Mesothelial cell of epicardium (in vitro differentiated cells): ENCODE measurements at regions not wholly inside any gene's neighbourhood (a gene's known extent, or its start where the extent isn't known, plus 50 kb on each side); places are given as distances from the start of the nearest gene placed in this dataset.

Experiments used
- DNase-seq, 2 experiments: peaks; one replicate each; pipeline ENCODE4 v3.0.0; 2021; ENCODE audit warnings: low spot score in 2 of 2; ENCODE audit not compliant: unreplicated experiment in 2 of 2
- H3K27ac Mint-ChIP-seq: 2 replicates; pipeline ENCODE4 v1.8.0; 2021; ENCODE audit warnings: mixed read lengths
- H3K27me3 Mint-ChIP-seq: 2 replicates; pipeline ENCODE4 v1.8.0; 2021; ENCODE audit warnings: low read depth, mixed read lengths
- H3K36me3 Mint-ChIP-seq: 2 replicates; pipeline ENCODE4 v1.8.0; 2021; ENCODE audit warnings: mixed read lengths
- H3K4me1 Mint-ChIP-seq: 2 replicates; pipeline ENCODE4 v1.8.0; 2021; ENCODE audit warnings: mixed read lengths
- H3K4me3 Mint-ChIP-seq: 2 replicates; pipeline ENCODE4 v1.8.0; 2021; ENCODE audit warnings: mild to moderate bottlenecking, moderate library complexity, mixed read lengths
- H3K9me3 Mint-ChIP-seq: 2 replicates; pipeline ENCODE4 v1.8.0; 2021; ENCODE audit warnings: mixed read lengths
- CTCF ChIP-seq: fragments of 200-600 bp; sonication (generic); IDR thresholded peaks from one replicate; pipeline ENCODE4 v1.5.0; 2021; ENCODE audit warnings: antibody characterized with exemption; ENCODE audit not compliant: unreplicated experiment

DNA sequence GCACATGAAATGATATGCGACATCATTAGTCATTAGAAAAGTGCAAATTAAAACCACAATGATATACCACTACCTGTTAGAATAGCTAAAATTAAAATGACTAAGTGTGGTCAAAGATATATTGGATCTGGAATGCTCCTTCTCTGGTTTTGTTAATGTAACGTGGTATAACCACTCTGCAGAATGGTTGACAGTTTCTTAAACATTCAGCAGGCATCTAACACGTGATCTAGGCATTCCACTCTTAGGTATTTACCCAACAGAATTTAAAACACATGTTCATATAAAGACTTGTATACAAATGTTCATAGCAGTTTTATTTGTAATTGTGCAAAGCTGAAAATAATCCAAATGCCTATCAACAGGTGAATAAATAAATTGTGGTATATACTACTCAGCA is 165.0 kb upstream of the PLXNA2 start:
- DNase-seq, result no peak
- peaks cover 2% of the 10 kb centered on the region for H3K4me1 Mint-ChIP-seq
- no peak overlapping the region for H3K4me3 Mint-ChIP-seq
- no peaks in the 10 kb centered on the region for H3K36me3 Mint-ChIP-seq
- no peaks in the 10 kb centered on the region for H3K27me3 Mint-ChIP-seq
- H3K27ac Mint-ChIP-seq, result no peak overlapping the region
- TF ChIP-seq CTCF, result no peak
- H3K9me3 Mint-ChIP-seq, result peaks cover 2% of the 10 kb centered on the region

- H3K4me1 Mint-ChIP-seq, result peaks cover 2% of the 10 kb centered on the region
- TF ChIP-seq CTCF, result no peak
- H3K27ac Mint-ChIP-seq, result no peak overlapping the region
- no peaks in the 10 kb centered on the region for H3K27me3 Mint-ChIP-seq
- no peak overlapping the region for H3K4me3 Mint-ChIP-seq
- H3K36me3 Mint-ChIP-seq, result no peaks in the 10 kb centered on the region
- no peaks in the 10 kb centered on the region for H3K9me3 Mint-ChIP-seq
- no peak for DNase-seq
Measured at GRCh38 chr1:208410409-208410808, 166.2 kb upstream of the PLXNA2 start.

GRCh38 chr1:208413006-208413405 is 168.8 kb upstream of the PLXNA2 start:
- Mint-ChIP-seq H3K27ac (no peak overlapping the region), H3K27me3 (peaks cover under 1% of the 10 kb centered on the region), H3K36me3 (no peaks in the 10 kb centered on the region), H3K9me3 (no peaks in the 10 kb centered on the region), H3K4me3 (no peak overlapping the region), H3K4me1 (peaks cover 2% of the 10 kb centered on the region)
- TF ChIP-seq CTCF, result no peak
- DNase-seq, result no peak

GRCh38 chr1:208418667-208419066 is 174.5 kb upstream of the PLXNA2 start:
- no peak for TF ChIP-seq CTCF
- H3K4me3 Mint-ChIP-seq, result no peak overlapping the region
- no peak overlapping the region for H3K27ac Mint-ChIP-seq
- H3K4me1 Mint-ChIP-seq, result peaks cover 5% of the 10 kb centered on the region
- H3K27me3 Mint-ChIP-seq, result peaks cover 2% of the 10 kb centered on the region
- no peaks in the 10 kb centered on the region for H3K36me3 Mint-ChIP-seq
- H3K9me3 Mint-ChIP-seq, result no peaks in the 10 kb centered on the region
- no peak for DNase-seq

DNA sequence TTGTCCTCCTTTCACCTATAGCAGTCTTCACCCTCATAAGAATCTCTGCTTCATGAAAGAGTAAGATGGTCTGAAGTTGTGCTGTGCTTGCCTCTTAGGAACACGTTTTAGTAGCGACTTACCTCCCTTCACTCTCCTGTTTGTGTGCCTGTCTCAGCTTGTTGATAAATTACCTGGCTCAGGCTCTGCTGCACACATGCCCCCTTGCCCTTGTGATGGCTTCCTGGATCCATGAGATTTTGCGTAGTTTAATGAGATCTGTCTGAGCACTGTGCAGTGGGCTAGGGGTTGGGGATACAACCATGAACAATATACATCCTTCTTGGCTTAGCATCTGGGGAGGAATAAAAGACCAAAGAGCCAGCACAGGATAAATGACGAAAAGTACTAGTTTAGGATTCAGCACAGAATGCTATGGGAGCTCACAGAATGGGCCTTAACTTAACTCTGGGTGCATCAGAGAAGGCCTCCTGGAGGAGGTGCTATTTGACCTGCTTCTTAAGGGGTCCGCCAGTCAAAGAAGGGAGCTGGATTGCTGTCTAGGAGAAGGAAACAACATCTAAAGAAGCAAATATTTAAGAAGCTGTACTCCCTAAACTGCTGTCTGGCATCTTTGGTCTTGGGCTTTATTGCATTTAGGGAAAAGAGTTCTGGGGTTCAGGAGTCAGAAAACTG is 175.7 kb upstream of the PLXNA2 start:
- no peaks in the 10 kb centered on the region for H3K36me3 Mint-ChIP-seq
- no peak overlapping the region for H3K4me3 Mint-ChIP-seq
- H3K27me3 Mint-ChIP-seq, result peaks cover 2% of the 10 kb centered on the region
- TF ChIP-seq CTCF, result no peak
- peaks cover 4% of the 10 kb centered on the region for H3K9me3 Mint-ChIP-seq
- no peak overlapping the region for H3K27ac Mint-ChIP-seq
- no peak for DNase-seq
- peaks cover 5% of the 10 kb centered on the region for H3K4me1 Mint-ChIP-seq

DNA sequence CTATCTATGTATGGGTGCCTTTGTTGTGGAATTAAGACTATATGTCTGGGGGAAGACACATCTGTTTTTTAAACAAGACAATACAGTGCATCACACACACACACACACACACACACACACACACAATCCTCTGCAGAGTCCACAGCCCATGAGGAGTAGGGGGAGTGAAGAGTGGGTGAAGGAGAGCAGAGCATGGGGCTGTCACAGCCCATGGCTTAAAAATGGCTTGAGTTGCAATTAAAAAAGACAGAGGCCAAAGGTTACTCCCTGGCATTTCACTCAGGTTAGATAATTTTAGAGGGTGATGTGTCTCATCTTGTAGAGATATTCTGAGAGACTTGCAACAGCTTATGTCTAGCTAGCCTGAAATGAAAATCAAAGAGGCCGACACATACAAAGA is 176.5 kb upstream of the PLXNA2 start:
- TF ChIP-seq CTCF, result no peak
- no peaks in the 10 kb centered on the region for H3K36me3 Mint-ChIP-seq

More for the DNA sequence above, 176.5 kb upstream of the PLXNA2 start:
- no peak overlapping the region for H3K27ac Mint-ChIP-seq
- peaks cover 5% of the 10 kb centered on the region for H3K4me1 Mint-ChIP-seq
- peaks cover 4% of the 10 kb centered on the region for H3K9me3 Mint-ChIP-seq
- peaks cover 2% of the 10 kb centered on the region for H3K27me3 Mint-ChIP-seq
- no peak for DNase-seq
- H3K4me3 Mint-ChIP-seq, result no peak overlapping the region
